ENCODE measurements at regions not wholly inside any gene's neighbourhood (a gene's known extent, or its start where the extent isn't known, plus 50 kb on each side); places are given as distances from the start of the nearest gene placed in this dataset.

DNA sequence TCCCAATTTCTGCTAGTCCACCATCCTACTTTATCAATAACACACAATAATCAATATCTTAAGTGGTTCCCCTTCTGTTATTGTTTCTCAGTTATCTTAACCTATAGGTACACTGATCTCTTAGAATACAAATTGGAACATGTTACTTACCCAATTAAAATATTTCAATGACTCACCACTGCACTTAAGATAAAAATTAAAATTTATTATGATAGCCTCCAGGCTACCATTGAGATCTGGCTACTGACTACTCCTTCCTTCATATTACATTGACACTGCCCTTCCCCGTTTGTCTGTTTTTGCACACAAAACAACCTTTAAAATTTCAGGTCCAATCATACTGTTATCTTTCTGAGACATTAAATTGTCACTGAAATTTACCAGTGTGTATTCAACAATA, 1074.7 kb downstream of the ADGRL3 start:
- H3T11ph ChIP-seq (ENCODE audit: low read length) = no peak overlapping the region
- H3K27me3 ChIP-seq (ENCODE audit: insufficient read depth, low read length) = no peaks in the 10 kb centered on the region
- TF ChIP-seq, protein P1, sequence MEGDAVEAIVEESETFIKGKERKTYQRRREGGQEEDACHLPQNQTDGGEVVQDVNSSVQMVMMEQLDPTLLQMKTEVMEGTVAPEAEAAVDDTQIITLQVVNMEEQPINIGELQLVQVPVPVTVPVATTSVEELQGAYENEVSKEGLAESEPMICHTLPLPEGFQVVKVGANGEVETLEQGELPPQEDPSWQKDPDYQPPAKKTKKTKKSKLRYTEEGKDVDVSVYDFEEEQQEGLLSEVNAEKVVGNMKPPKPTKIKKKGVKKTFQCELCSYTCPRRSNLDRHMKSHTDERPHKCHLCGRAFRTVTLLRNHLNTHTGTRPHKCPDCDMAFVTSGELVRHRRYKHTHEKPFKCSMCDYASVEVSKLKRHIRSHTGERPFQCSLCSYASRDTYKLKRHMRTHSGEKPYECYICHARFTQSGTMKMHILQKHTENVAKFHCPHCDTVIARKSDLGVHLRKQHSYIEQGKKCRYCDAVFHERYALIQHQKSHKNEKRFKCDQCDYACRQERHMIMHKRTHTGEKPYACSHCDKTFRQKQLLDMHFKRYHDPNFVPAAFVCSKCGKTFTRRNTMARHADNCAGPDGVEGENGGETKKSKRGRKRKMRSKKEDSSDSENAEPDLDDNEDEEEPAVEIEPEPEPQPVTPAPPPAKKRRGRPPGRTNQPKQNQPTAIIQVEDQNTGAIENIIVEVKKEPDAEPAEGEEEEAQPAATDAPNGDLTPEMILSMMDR (conservative IDR thresholded peaks at IDR 0.05) = no peak
- no peak overlapping the region for H3K4ac ChIP-seq (ENCODE audit: low read depth, low read length)
- no peaks in the 10 kb centered on the region for H3K9me3 ChIP-seq (ENCODE audit: control insufficient read depth, low read depth, low read length)
- H3K27ac ChIP-seq (ENCODE audit: insufficient read length, low read depth, low read length) = no peak overlapping the region
- H3K56ac ChIP-seq (ENCODE audit: insufficient read length, low read depth, low read length) = no peak overlapping the region
- no peak for DNase-seq
- no peak overlapping the region for H2BK15ac ChIP-seq (ENCODE audit: low read depth, low read length)
- no peak overlapping the region for H2AK5ac ChIP-seq (ENCODE audit: insufficient read length, low read length)
- no peak overlapping the region for H3K18ac ChIP-seq (ENCODE audit: insufficient read length, low read depth, low read length)
- no peak overlapping the region for H3K27ac Mint-ChIP-seq
- no peaks in the 10 kb centered on the region for H3K79me1 ChIP-seq (ENCODE audit: insufficient read depth, low read depth, low read length, poor library complexity, severe bottlenecking)
- no peak overlapping the region for H2AFZ ChIP-seq (ENCODE audit: low read length)
- H3K4me1 ChIP-seq (ENCODE audit: insufficient read depth, low read length) = 0 out of 2 replicates have a peak, but pooled peaks cover 3% of the 10 kb centered on the region
- no CpG with 5 or more reads among the region's 1 CpG for WGBS (ENCODE audit: extremely low coverage, insufficient read length, low lambda C conversion rate)
- no peak overlapping the region for H3K23ac ChIP-seq (ENCODE audit: insufficient read length, low read depth, low read length)
- H2BK12ac ChIP-seq (ENCODE audit: insufficient read length, low read depth, low read length) = no peak overlapping the region
- H3K27me3 Mint-ChIP-seq (ENCODE audit: low read depth) = no peaks in the 10 kb centered on the region
- H4K5ac ChIP-seq (ENCODE audit: insufficient read length, low read depth, low read length) = no peak overlapping the region
- H3K4me2 ChIP-seq (ENCODE audit: insufficient read depth, insufficient read length, low read length) = no peak overlapping the region
- no peak overlapping the region for H3K9ac ChIP-seq (ENCODE audit: extremely low read depth, insufficient read length, low read length)
- no peaks in the 10 kb centered on the region for H3K23me2 ChIP-seq (ENCODE audit: insufficient read length, low read depth, low read length, poor library complexity, severe bottlenecking)
- no peak overlapping the region for H3K4me3 Mint-ChIP-seq
- H3K4me1 Mint-ChIP-seq = no peaks in the 10 kb centered on the region
- no peak overlapping the region for H2BK5ac ChIP-seq (ENCODE audit: insufficient read length, low read length)
- H4K8ac ChIP-seq (replicated peaks; ENCODE audit: insufficient read length, low read depth, low read length) = no peak overlapping the region
- no peaks in the 10 kb centered on the region for H3K9me3 Mint-ChIP-seq
- H3K36me3 Mint-ChIP-seq (ENCODE audit: insufficient read depth in 1 of 3, low read depth in 3 of 3) = no peaks in the 10 kb centered on the region
- no peaks in the 10 kb centered on the region for H3K79me2 ChIP-seq (ENCODE audit: insufficient read depth, low read length)
- H4K20me1 ChIP-seq (ENCODE audit: control insufficient read depth, insufficient read depth, insufficient read length) = no peaks in the 10 kb centered on the region
- no peak overlapping the region for H2BK120ac ChIP-seq (ENCODE audit: low read depth, low read length, poor library complexity, severe bottlenecking)
- H2BK20ac ChIP-seq (ENCODE audit: low read depth, low read length, poor library complexity, severe bottlenecking) = no peak overlapping the region
- no peak overlapping the region for H4K91ac ChIP-seq (ENCODE audit: insufficient read length, low read depth, low read length)
- no peak overlapping the region for H3K14ac ChIP-seq (ENCODE audit: insufficient read depth, low read length)

All from H9 (cell line).